HL-60 (cell line): ENCODE measurements at regions not wholly inside any gene's neighbourhood (a gene's known extent, or its start where the extent isn't known, plus 50 kb on each side); places are given as distances from the start of the nearest gene placed in this dataset.

Experiments used
- DNase-seq, 2 experiments: peaks; one replicate each; pipeline ENCODE4 v3.0.0-alpha.2; 2010 to 2020; ENCODE audit warnings: low read depth in 1 of 2, low spot score in 1 of 2
- H3K27ac ChIP-seq: fragments of 250-450 bp; sonication (Bioruptor Pico); replicated peaks from 2 replicates; pipeline ENCODE4 v1.5.1; 2020; ENCODE audit warnings: mild to moderate bottlenecking, moderate library complexity
- H3K27me3 ChIP-seq: fragments of 250-450 bp; sonication (Bioruptor Pico); 2 replicates; pipeline ENCODE4 v1.5.1; 2021; ENCODE audit warnings: mild to moderate bottlenecking, moderate library complexity; ENCODE audit not compliant: insufficient read depth, poor library complexity, severe bottlenecking
- H3K4me3 ChIP-seq: replicated peaks from 2 replicates; pipeline ENCODE4 v1.5.1; 2011; ENCODE audit warnings: mild to moderate bottlenecking, control low read depth, low read length; ENCODE audit not compliant: insufficient read depth
- CTCF ChIP-seq: IDR thresholded peaks from one replicate; pipeline ENCODE4 v1.5.1; 2011; ENCODE audit warnings: low read length, control low read depth, inconsistent platforms; ENCODE audit not compliant: insufficient read depth
- GABPA ChIP-seq: IDR thresholded peaks from 2 replicates; pipeline ENCODE4 v1.6.1; 2012; ENCODE audit warnings: low read depth
- POLR2AphosphoS5 ChIP-seq: IDR thresholded peaks from 2 replicates; pipeline ENCODE4 v1.6.1; 2012; ENCODE audit warnings: low read depth
- REST ChIP-seq: IDR thresholded peaks from 2 replicates; pipeline ENCODE4 v1.6.1; 2012; ENCODE audit warnings: low read depth; ENCODE audit not compliant: insufficient replicate concordance
- SPI1 ChIP-seq: IDR thresholded peaks from 2 replicates; pipeline ENCODE4 v1.6.1; 2012; ENCODE audit warnings: low read depth, mild to moderate bottlenecking, borderline replicate concordance

GRCh38 chr19:30254789-30255188 is 117.4 kb upstream of the ZNF536 start:
- Histone ChIP-seq H3K27me3 (peaks cover 5% of the 10 kb centered on the region), H3K4me3 (no peak overlapping the region), H3K27ac (no peak overlapping the region)
- TF ChIP-seq REST: no peak
- no peak for TF ChIP-seq POLR2AphosphoS5
- TF ChIP-seq GABPA: no peak
- no peak for TF ChIP-seq CTCF
- no peak for TF ChIP-seq SPI1
- no peak for DNase-seq

DNA sequence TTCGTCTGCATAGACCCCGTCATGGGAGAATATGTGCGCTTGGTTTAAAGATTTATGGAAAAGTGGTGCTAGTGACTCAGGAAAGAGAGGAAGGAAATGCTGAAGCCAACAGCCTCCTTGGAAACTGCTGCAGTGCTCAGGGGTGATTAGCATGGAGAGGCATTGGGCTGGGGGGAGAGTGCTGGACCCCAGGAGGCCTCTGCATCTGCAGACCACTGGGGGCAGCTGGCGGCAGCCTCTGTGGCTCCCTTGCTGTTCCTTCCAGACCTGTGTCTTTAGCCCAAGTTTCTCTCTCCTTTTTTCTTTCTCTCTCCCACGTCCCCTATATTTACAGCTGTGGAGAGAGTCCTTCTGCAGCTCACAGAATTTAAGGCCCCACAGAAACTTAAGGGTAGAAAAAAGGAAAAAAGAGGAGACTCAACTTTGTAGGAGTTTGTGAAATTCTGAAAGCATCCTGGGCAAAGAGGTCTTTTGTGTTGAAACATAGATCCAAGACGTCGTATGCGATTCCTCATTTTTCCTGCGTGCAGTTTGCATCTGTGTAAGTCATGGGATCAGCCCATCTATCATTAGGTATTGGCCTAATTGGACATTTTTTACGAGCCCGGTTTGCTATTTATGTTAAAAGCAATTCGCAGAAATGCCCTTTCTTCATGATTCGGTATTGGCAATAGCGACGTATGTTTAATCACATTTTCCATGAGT is 116.2 kb upstream of the ZNF536 start:
- H3K27ac ChIP-seq: no peak overlapping the region
- H3K4me3 ChIP-seq: no peak overlapping the region
- no peak for DNase-seq
- peaks cover 5% of the 10 kb centered on the region for H3K27me3 ChIP-seq
- TF ChIP-seq REST: no peak
- no peak for TF ChIP-seq CTCF
- TF ChIP-seq SPI1: no peak
- TF ChIP-seq GABPA: no peak
- no peak for TF ChIP-seq POLR2AphosphoS5

DNA sequence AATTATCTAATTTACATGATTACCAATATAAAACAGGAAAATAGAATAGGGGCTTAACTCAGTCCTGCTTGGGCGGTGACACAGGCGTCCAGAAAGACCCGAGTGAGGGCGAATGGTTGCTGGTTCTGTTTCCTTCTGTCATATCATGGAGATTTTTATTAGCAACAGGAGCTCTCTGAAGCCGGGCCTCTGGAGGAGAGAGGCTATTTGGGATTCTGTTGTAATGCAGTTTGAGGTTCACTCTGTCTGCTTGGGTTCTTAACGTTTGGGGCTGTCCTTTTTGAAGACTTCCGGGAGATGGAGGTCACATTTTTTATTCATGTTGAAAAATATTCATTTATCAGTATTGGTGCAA is 115.7 kb upstream of the ZNF536 start:
- TF ChIP-seq SPI1 (no peak), GABPA (no peak), CTCF (no peak), POLR2AphosphoS5 (no peak), REST (no peak)
- H3K4me3 ChIP-seq: no peak overlapping the region
- no peak for DNase-seq
- H3K27ac ChIP-seq: no peak overlapping the region
- H3K27me3 ChIP-seq: peaks cover 5% of the 10 kb centered on the region
